SK-N-SH treated with all-trans-retinoic acid at 6 μM for 48 hours (cell line): ENCODE measurements at regions not wholly inside any gene's neighbourhood (a gene's known extent, or its start where the extent isn't known, plus 50 kb on each side); places are given as distances from the start of the nearest gene placed in this dataset.

Source experiments
- ATAC-seq: fragments of 200-7000 bp; cut with Tn5 transposase; 3 replicates; pipeline ENCODE4 v1.9.1; 2020; ENCODE audit warnings: mild to moderate bottlenecking, moderate library complexity
- ARNTL ChIP-seq: fragments of 450-650 bp; formaldehyde crosslinking; IDR thresholded peaks from 2 replicates; pipeline ENCODE4 v1.5.0; 2020; ENCODE audit warnings: low read depth, mild to moderate bottlenecking, moderate library complexity, borderline replicate concordance
- BACH2 ChIP-seq: fragments of 250-450 bp; sonication (Bioruptor Pico); IDR thresholded peaks from 2 replicates; pipeline ENCODE4 v1.9.0; 2021; ENCODE audit warnings: mild to moderate bottlenecking, borderline replicate concordance
- CREB5 ChIP-seq: fragments of 250-450 bp; sonication (Bioruptor Pico); IDR thresholded peaks from 2 replicates; pipeline ENCODE4 v1.5.1; 2020; ENCODE audit warnings: low read depth, mild to moderate bottlenecking, moderate library complexity
- CSDC2 ChIP-seq: fragments of 250-450 bp; sonication (Bioruptor Pico); IDR thresholded peaks from 2 replicates; pipeline ENCODE4 v1.5.0; 2020; ENCODE audit warnings: mild to moderate bottlenecking, moderate library complexity
- ESRRG ChIP-seq: fragments of 250-450 bp; sonication (Bioruptor Pico); IDR thresholded peaks from 2 replicates; pipeline ENCODE4 v1.6.1; 2021; ENCODE audit warnings: mild to moderate bottlenecking
- GLIS3 ChIP-seq: fragments of 250-450 bp; sonication (Bioruptor Pico); IDR thresholded peaks from 2 replicates; pipeline ENCODE4 v1.5.0; 2020; ENCODE audit warnings: mild to moderate bottlenecking, moderate library complexity
- ISL1 ChIP-seq: fragments of 250-450 bp; sonication (Bioruptor Pico); IDR thresholded peaks from 2 replicates; pipeline ENCODE4 v2.1.2; 2022; ENCODE audit warnings: mild to moderate bottlenecking, moderate library complexity
- OSR1 ChIP-seq: fragments of 250-450 bp; sonication (Bioruptor Pico); IDR thresholded peaks from 2 replicates; pipeline ENCODE4 v1.8.0; 2022; ENCODE audit warnings: moderate library complexity, mild to moderate bottlenecking, inconsistent platforms
- PATZ1 ChIP-seq: fragments of 250-450 bp; sonication (Bioruptor Pico); IDR thresholded peaks from 2 replicates; pipeline ENCODE4 v1.8.0; 2020; ENCODE audit warnings: mild to moderate bottlenecking, moderate library complexity, borderline replicate concordance
- POU6F1 ChIP-seq: fragments of 250-450 bp; sonication (Bioruptor Pico); IDR thresholded peaks from 2 replicates; pipeline ENCODE4 v1.8.0; 2021; ENCODE audit warnings: low read depth, mild to moderate bottlenecking, moderate library complexity, borderline replicate concordance
- PPARA ChIP-seq: fragments of 250-450 bp; sonication (Bioruptor Pico); IDR thresholded peaks from 2 replicates; pipeline ENCODE4 v1.5.0; 2020; ENCODE audit warnings: mild to moderate bottlenecking, borderline replicate concordance
- RARB ChIP-seq: fragments of 250-450 bp; sonication (Bioruptor Pico); IDR thresholded peaks from 2 replicates; pipeline ENCODE4 v1.8.0; 2021; ENCODE audit warnings: mild to moderate bottlenecking, moderate library complexity
- TCF4 ChIP-seq: fragments of 250-450 bp; sonication (Bioruptor Pico); IDR thresholded peaks from 2 replicates; pipeline ENCODE4 v1.8.0; 2021; ENCODE audit warnings: mild to moderate bottlenecking, moderate library complexity, borderline replicate concordance
- ZFP3 ChIP-seq: fragments of 250-450 bp; sonication (Bioruptor Pico); IDR thresholded peaks from 2 replicates; pipeline ENCODE4 v1.5.0; 2020; ENCODE audit warnings: mild to moderate bottlenecking, moderate library complexity
- ZFP30 ChIP-seq: fragments of 450-650 bp; formaldehyde crosslinking; IDR thresholded peaks from 2 replicates; pipeline ENCODE4 v1.5.0; 2022; ENCODE audit warnings: mild to moderate bottlenecking, moderate library complexity
- ZNF565 ChIP-seq: fragments of 450-650 bp; formaldehyde crosslinking; conservative IDR thresholded peaks from 2 replicates; pipeline ENCODE4 v1.5.0; 2020; ENCODE audit warnings: low read depth, mild to moderate bottlenecking, moderate library complexity
- ZNF70 ChIP-seq: fragments of 450-650 bp; formaldehyde crosslinking; IDR thresholded peaks from 2 replicates; pipeline ENCODE4 v1.5.0; 2020; ENCODE audit warnings: mild to moderate bottlenecking, moderate library complexity
- ZNF8 ChIP-seq: fragments of 450-650 bp; formaldehyde crosslinking; IDR thresholded peaks from 2 replicates; pipeline ENCODE4 v1.5.0; 2020; ENCODE audit warnings: mild to moderate bottlenecking, moderate library complexity
- TF ChIP-seq, protein P1 (sequence below): fragments of 250-450 bp; sonication (Bioruptor Pico); IDR thresholded peaks from 2 replicates; pipeline ENCODE4 v1.5.0; 2020; ENCODE audit warnings: mild to moderate bottlenecking, moderate library complexity

GRCh38 chr3:137259701-137260100 is 301.9 kb downstream of the IL20RB start (continued):
- no peak for TF ChIP-seq PATZ1 (CRISPR knock-in tag)
- TF ChIP-seq ZFP30 = no peak
- no peak for TF ChIP-seq ZNF565 (CRISPR knock-in tag)
- TF ChIP-seq POU6F1 = no peak
- TF ChIP-seq TCF4 (CRISPR knock-in tag) = no peak
- TF ChIP-seq BACH2 (CRISPR knock-in tag) = no peak

GRCh38 chr3:137264071-137264820 is 306.5 kb downstream of the IL20RB start:
- peak; percentile 31; the same call in 1 of the 3 replicates for ATAC-seq
- TF ChIP-seq PATZ1 (CRISPR knock-in tag) (no peak), CSDC2 (no peak), GLIS3 (CRISPR knock-in tag) (no peak), ZNF8 (CRISPR knock-in tag) (no peak), ZFP3 (CRISPR knock-in tag) (no peak), RARB (CRISPR knock-in tag) (no peak), ISL1 (CRISPR knock-in tag) (no peak)

DNA sequence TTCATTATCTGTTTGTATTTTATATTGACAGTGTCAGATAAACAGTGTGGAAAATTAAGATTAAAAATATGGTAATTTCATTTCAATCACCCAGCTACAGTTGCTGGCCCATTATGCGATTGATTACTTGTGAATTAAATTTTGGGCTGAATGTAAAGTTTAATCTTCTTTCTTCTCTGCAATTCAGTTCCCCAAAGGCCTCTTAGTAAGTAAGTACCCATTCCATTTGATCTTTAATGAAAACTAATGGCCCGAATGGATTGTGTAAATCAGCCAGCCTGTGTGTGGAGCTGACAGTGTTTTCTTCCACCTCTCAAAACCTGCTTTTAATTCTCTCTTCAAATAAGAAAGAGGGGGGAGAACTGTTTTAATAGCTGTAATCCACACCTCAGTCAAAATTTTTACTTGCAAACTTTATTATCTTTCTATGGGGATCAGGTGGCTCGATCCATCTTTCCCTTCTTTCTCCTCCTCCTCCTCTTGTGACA is 307.1 kb downstream of the IL20RB start:
- no peak for ATAC-seq
- TF ChIP-seq ISL1 (CRISPR knock-in tag) = no peak
- no peak for TF ChIP-seq ZNF70 (CRISPR knock-in tag)
- TF ChIP-seq ARNTL (CRISPR knock-in tag) = no peak
- no peak for TF ChIP-seq POU6F1
- no peak for TF ChIP-seq CREB5
- TF ChIP-seq, all 23 proteins: peak for 0

GRCh38 chr3:137282871-137283270 is 325.1 kb downstream of the IL20RB start:
- ATAC-seq = no peak
- TF ChIP-seq ISL1 (CRISPR knock-in tag) (no peak), ARNTL (CRISPR knock-in tag) (no peak), BACH2 (CRISPR knock-in tag) (no peak), PATZ1 (CRISPR knock-in tag) (no peak), ZNF70 (CRISPR knock-in tag) (no peak), ZFP30 (no peak), POU6F1 (no peak), ESRRG (CRISPR knock-in tag) (no peak), RARB (CRISPR knock-in tag) (no peak), OSR1 (CRISPR knock-in tag) (no peak), ZNF565 (CRISPR knock-in tag) (no peak), PPARA (no peak), GLIS3 (CRISPR knock-in tag) (no peak)
- TF ChIP-seq, protein P1, sequence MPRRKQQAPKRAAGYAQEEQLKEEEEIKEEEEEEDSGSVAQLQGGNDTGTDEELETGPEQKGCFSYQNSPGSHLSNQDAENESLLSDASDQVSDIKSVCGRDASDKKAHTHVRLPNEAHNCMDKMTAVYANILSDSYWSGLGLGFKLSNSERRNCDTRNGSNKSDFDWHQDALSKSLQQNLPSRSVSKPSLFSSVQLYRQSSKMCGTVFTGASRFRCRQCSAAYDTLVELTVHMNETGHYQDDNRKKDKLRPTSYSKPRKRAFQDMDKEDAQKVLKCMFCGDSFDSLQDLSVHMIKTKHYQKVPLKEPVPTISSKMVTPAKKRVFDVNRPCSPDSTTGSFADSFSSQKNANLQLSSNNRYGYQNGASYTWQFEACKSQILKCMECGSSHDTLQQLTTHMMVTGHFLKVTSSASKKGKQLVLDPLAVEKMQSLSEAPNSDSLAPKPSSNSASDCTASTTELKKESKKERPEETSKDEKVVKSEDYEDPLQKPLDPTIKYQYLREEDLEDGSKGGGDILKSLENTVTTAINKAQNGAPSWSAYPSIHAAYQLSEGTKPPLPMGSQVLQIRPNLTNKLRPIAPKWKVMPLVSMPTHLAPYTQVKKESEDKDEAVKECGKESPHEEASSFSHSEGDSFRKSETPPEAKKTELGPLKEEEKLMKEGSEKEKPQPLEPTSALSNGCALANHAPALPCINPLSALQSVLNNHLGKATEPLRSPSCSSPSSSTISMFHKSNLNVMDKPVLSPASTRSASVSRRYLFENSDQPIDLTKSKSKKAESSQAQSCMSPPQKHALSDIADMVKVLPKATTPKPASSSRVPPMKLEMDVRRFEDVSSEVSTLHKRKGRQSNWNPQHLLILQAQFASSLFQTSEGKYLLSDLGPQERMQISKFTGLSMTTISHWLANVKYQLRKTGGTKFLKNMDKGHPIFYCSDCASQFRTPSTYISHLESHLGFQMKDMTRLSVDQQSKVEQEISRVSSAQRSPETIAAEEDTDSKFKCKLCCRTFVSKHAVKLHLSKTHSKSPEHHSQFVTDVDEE (CRISPR knock-in tag) = no peak
- TF ChIP-seq, all 23 proteins: peak for 0
